ENCODE measurements at regions not wholly inside any gene's neighbourhood (a gene's known extent, or its start where the extent isn't known, plus 50 kb on each side); places are given as distances from the start of the nearest gene placed in this dataset.
A peak's percentile ranks its signal among the peaks of the same experiment; 100 is the strongest.

GRCh38 chr7:19284596-19285300 lies 139.5 kb upstream of the FERD3L start:
- TF ChIP-seq CTCF (conservative IDR thresholded peaks at IDR 0.05; ENCODE audit: low read depth, low read length) (no peak), RAD21 (IDR thresholded peaks at IDR 0.05; ENCODE audit: low read length) (no peak), CEBPB (IDR thresholded peaks at IDR 0.05; ENCODE audit: low read depth, low read length) (peak; percentile 70), SMC3 (IDR thresholded peaks at IDR 0.05; ENCODE audit: low read depth, low read length) (no peak), RCOR1 (IDR thresholded peaks at IDR 0.05; ENCODE audit: insufficient replicate concordance, low read length) (no peak), MAZ (IDR thresholded peaks at IDR 0.05; ENCODE audit: borderline replicate concordance, low read depth, low read length) (no peak), POLR2A (IDR thresholded peaks at IDR 0.05; ENCODE audit: low read depth, low read length) (no peak), RFX5 (IDR thresholded peaks at IDR 0.05; ENCODE audit: low read depth, low read length) (no peak)
